Trophoblast cell (in vitro differentiated cells and primary cell): ENCODE measurements at regions not wholly inside any gene's neighbourhood (a gene's known extent, or its start where the extent isn't known, plus 50 kb on each side); places are given as distances from the start of the nearest gene placed in this dataset.

Experiments
- DNase-seq, 2 donors: peaks; one replicate each; pipeline ENCODE4 v3.0.0-alpha.2; 2016
- H2AFZ ChIP-seq: 2 replicates; pipeline ENCODE4 v1.6.1; 2013; ENCODE audit warnings: low read length, moderate library complexity, mild to moderate bottlenecking; ENCODE audit not compliant: insufficient read depth, poor library complexity
- H2AK5ac ChIP-seq: 2 replicates; pipeline ENCODE4 v1.6.1; 2013; ENCODE audit warnings: mild to moderate bottlenecking, low read length
- H2BK120ac ChIP-seq: 2 replicates; pipeline ENCODE4 v1.6.1; 2013; ENCODE audit warnings: low read length, mild to moderate bottlenecking, moderate library complexity; ENCODE audit not compliant: insufficient read depth, poor library complexity
- H2BK12ac ChIP-seq: 2 replicates; pipeline ENCODE4 v1.6.1; 2013; ENCODE audit warnings: mild to moderate bottlenecking, low read length, moderate library complexity
- H2BK5ac ChIP-seq: 2 replicates; pipeline ENCODE4 v1.6.1; 2013; ENCODE audit warnings: low read length, low read depth, moderate library complexity, mild to moderate bottlenecking; ENCODE audit not compliant: poor library complexity
- H3K14ac ChIP-seq: 2 replicates; pipeline ENCODE4 v1.6.1; 2013; ENCODE audit warnings: mild to moderate bottlenecking, low read length
- H3K18ac ChIP-seq: 2 replicates; pipeline ENCODE4 v1.6.1; 2013; ENCODE audit warnings: mild to moderate bottlenecking, low read length
- H3K23ac ChIP-seq: 2 replicates; pipeline ENCODE4 v1.6.1; 2013; ENCODE audit warnings: low read length
- H3K27ac ChIP-seq: 2 replicates; pipeline ENCODE4 v1.5.1; 2013; ENCODE audit warnings: low read depth, mild to moderate bottlenecking, inconsistent platforms, low read length, moderate library complexity
- H3K27me3 ChIP-seq: 2 replicates; pipeline ENCODE4 v1.6.1; 2013; ENCODE audit warnings: inconsistent platforms, mild to moderate bottlenecking, low read length, moderate library complexity; ENCODE audit not compliant: insufficient read depth
- H3K36me3 ChIP-seq, 2 experiments: 1 replicate in 1 of 2; 2 replicates in 1 of 2; pipeline ENCODE4 v1.6.1; 2013; ENCODE audit warnings: low read length in 2 of 2, mild to moderate bottlenecking in 2 of 2, moderate library complexity in 1 of 2; ENCODE audit not compliant: insufficient read depth in 2 of 2, control insufficient read depth in 1 of 2
- H3K4ac ChIP-seq: 2 replicates; pipeline ENCODE4 v1.6.1; 2013; ENCODE audit warnings: low read depth, mild to moderate bottlenecking, low read length, moderate library complexity
- H3K4me1 ChIP-seq, 2 experiments: 1 replicate in 1 of 2; 2 replicates in 1 of 2; pipeline ENCODE4 v1.6.1; 2013; ENCODE audit warnings: low read length in 2 of 2, mild to moderate bottlenecking in 2 of 2, moderate library complexity in 1 of 2; ENCODE audit not compliant: insufficient read depth in 2 of 2, control insufficient read depth in 1 of 2
- H3K4me2 ChIP-seq: 2 replicates; pipeline ENCODE4 v1.6.1; 2013; ENCODE audit warnings: inconsistent platforms, mild to moderate bottlenecking, low read length, moderate library complexity
- H3K4me3 ChIP-seq: 2 replicates; pipeline ENCODE4 v1.5.1; 2013; ENCODE audit warnings: mild to moderate bottlenecking, low read depth, low read length, inconsistent platforms
- H3K79me1 ChIP-seq: one replicate; pipeline ENCODE4 v1.6.1; 2013; ENCODE audit warnings: low read length
- H3K79me2 ChIP-seq: 2 replicates; pipeline ENCODE4 v1.6.1; 2013; ENCODE audit warnings: low read length, mild to moderate bottlenecking; ENCODE audit not compliant: control insufficient read depth, insufficient read depth, poor library complexity
- H3K9ac ChIP-seq: 2 replicates; pipeline ENCODE4 v1.6.1; 2013; ENCODE audit warnings: mild to moderate bottlenecking, low read length
- H3K9me3 ChIP-seq: 2 replicates; pipeline ENCODE4 v1.6.1; 2013; ENCODE audit warnings: low read depth, mild to moderate bottlenecking, control low read depth, inconsistent platforms, low read length; ENCODE audit not compliant: insufficient read depth
- H4K12ac ChIP-seq: 2 replicates; pipeline ENCODE4 v1.6.1; 2013; ENCODE audit warnings: low read depth, mild to moderate bottlenecking, low read length, moderate library complexity
- H4K8ac ChIP-seq: 2 replicates; pipeline ENCODE4 v1.6.1; 2013; ENCODE audit warnings: low read depth, mild to moderate bottlenecking, low read length, moderate library complexity
- H4K91ac ChIP-seq: one replicate; pipeline ENCODE4 v1.6.1; 2013; ENCODE audit warnings: low read depth, mild to moderate bottlenecking, low read length, moderate library complexity
- WGBS: extraction: QIAGEN DNeasy Blood & Tissue Kit; methylation state at CpG from one replicate; pipeline ENCODE4 v1.1.7; 2013; ENCODE audit warnings: missing lambda C conversion rate; ENCODE audit not compliant: insufficient read length, insufficient coverage; ENCODE audit errors: extremely low coverage; 5-methylcytosine and 5-hydroxymethylcytosine counted together

DNA sequence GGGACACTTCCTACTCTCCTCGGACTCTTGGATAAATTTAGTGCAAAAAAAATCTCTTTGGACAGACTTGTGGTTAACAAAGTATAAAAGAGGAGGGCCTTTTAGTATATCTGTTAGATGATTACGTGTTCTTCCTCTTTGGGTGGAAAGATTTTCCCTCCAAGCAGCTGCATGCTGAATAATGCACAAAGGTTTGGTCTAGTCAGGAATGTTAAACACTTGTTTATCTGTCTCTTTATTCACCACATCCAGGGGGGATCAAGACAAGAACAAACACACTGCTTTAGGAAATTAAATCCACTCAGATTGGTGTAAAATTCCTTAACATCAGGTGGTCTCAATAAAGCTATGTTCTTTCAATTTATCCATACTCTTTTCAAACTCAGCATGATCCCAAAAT, 260.9 kb upstream of the CHD6 start:
- DNase-seq = no peak
- Histone ChIP-seq H2AK5ac (no peak overlapping the region), H3K18ac (no peak overlapping the region), H3K79me1 (no peaks in the 10 kb centered on the region), H3K27me3 (no peaks in the 10 kb centered on the region), H4K8ac (no peak overlapping the region), H3K4ac (no peak overlapping the region), H2BK5ac (no peak overlapping the region), H3K9ac (no peak overlapping the region), H3K79me2 (no peaks in the 10 kb centered on the region), H3K4me3 (no peak overlapping the region), H3K23ac (no peak overlapping the region), H3K36me3 (no peaks in the 10 kb centered on the region), H4K12ac (no peak overlapping the region), H3K9me3 (no peaks in the 10 kb centered on the region), H3K4me1 (no peaks in the 10 kb centered on the region), H3K14ac (no peak overlapping the region), H2AFZ (no peak overlapping the region), H4K91ac (no peak overlapping the region), H3K4me2 (no peak overlapping the region), H3K27ac (no peak overlapping the region), H2BK120ac (no peak overlapping the region), H2BK12ac (no peak overlapping the region)
- no CpG with 5 or more reads among the region's 2 CpGs for WGBS

- Histone ChIP-seq H3K36me3 (no peaks in the 10 kb centered on the region), H3K4me1 (no peaks in the 10 kb centered on the region), H3K9me3 (no peaks in the 10 kb centered on the region), H2BK120ac (no peak overlapping the region), H3K27me3 (no peaks in the 10 kb centered on the region), H3K23ac (no peak overlapping the region), H3K9ac (no peak overlapping the region), H2BK5ac (no peak overlapping the region), H3K27ac (no peak overlapping the region), H3K79me2 (no peaks in the 10 kb centered on the region), H3K4ac (no peak overlapping the region), H4K12ac (no peak overlapping the region), H2AK5ac (no peak overlapping the region), H3K4me2 (no peak overlapping the region), H3K79me1 (no peaks in the 10 kb centered on the region), H2AFZ (no peak overlapping the region), H3K4me3 (no peak overlapping the region), H3K18ac (no peak overlapping the region), H4K8ac (no peak overlapping the region), H4K91ac (no peak overlapping the region), H2BK12ac (no peak overlapping the region), H3K14ac (no peak overlapping the region)
- no CpG with 5 or more reads among the region's 4 CpGs for WGBS
- no peak for DNase-seq
Observed at GRCh38 chr20:41877911-41878310, 259.7 kb upstream of the CHD6 start.

- Histone ChIP-seq H3K9me3 (no peaks in the 10 kb centered on the region), H4K12ac (no peak overlapping the region), H3K4ac (no peak overlapping the region), H4K91ac (no peak overlapping the region), H2AK5ac (no peak overlapping the region), H4K8ac (no peak overlapping the region), H3K27me3 (no peaks in the 10 kb centered on the region), H3K9ac (no peak overlapping the region), H3K79me2 (no peaks in the 10 kb centered on the region), H3K36me3 (no peaks in the 10 kb centered on the region), H3K4me3 (no peak overlapping the region), H3K79me1 (no peaks in the 10 kb centered on the region), H2BK5ac (no peak overlapping the region), H3K23ac (no peak overlapping the region), H3K4me1 (no peaks in the 10 kb centered on the region), H3K27ac (no peak overlapping the region), H3K18ac (no peak overlapping the region), H2AFZ (no peak overlapping the region), H3K14ac (no peak overlapping the region), H2BK12ac (no peak overlapping the region), H3K4me2 (no peak overlapping the region), H2BK120ac (no peak overlapping the region)
- WGBS = no CpG with 5 or more reads among the region's 1 CpG
- no peak for DNase-seq
Observed at GRCh38 chr20:41874658-41875057, 256.5 kb upstream of the CHD6 start.

DNA sequence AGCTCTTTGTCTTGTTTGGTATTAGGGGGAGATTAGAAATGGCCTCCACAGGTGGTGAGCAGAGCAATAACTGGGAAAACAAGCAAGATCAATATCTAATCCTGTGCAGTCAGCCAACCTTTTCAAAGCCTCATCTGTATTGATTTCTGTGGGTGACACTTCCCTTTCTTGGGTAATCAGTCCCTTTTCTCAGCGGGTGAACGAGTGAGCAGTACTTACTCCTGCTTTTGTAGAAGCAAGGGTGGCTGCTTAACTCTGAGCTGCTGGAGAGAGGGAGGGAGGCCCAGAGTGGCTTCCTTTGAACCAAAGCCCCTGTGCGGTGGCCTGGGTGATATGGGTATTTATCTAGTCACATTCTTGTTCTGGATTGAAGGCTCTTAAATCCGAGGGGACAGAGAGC, 254.8 kb upstream of the CHD6 start:
- H2BK12ac ChIP-seq = no peak overlapping the region
- no peak overlapping the region for H3K4ac ChIP-seq
- H3K27me3 ChIP-seq = no peaks in the 10 kb centered on the region
- H2AFZ ChIP-seq = no peak overlapping the region
- no peaks in the 10 kb centered on the region for H3K4me1 ChIP-seq
- H3K79me1 ChIP-seq = no peaks in the 10 kb centered on the region
- no peak overlapping the region for H3K27ac ChIP-seq
- no peak overlapping the region for H2AK5ac ChIP-seq
- WGBS = no CpG with 5 or more reads among the region's 4 CpGs
- H3K9ac ChIP-seq = no peak overlapping the region
- H2BK120ac ChIP-seq = no peak overlapping the region
- no peak overlapping the region for H4K8ac ChIP-seq
- H3K36me3 ChIP-seq = no peaks in the 10 kb centered on the region
- H3K4me2 ChIP-seq = no peak overlapping the region
- no peak overlapping the region for H4K12ac ChIP-seq
- no peak overlapping the region for H3K14ac ChIP-seq
- DNase-seq = no peak
- H4K91ac ChIP-seq = no peak overlapping the region
- H3K4me3 ChIP-seq = no peak overlapping the region
- no peaks in the 10 kb centered on the region for H3K79me2 ChIP-seq
- no peaks in the 10 kb centered on the region for H3K9me3 ChIP-seq
- H2BK5ac ChIP-seq = no peak overlapping the region
- no peak overlapping the region for H3K23ac ChIP-seq
- H3K18ac ChIP-seq = no peak overlapping the region
